Liver (tissue), 3 donors: ENCODE measurements at regions not wholly inside any gene's neighbourhood (a gene's known extent, or its start where the extent isn't known, plus 50 kb on each side); places are given as distances from the start of the nearest gene placed in this dataset.

Source experiments
- CTCF ChIP-seq: fragments of 150-350 bp; IDR thresholded peaks from 2 replicates; pipeline ENCODE4 v1.5.1; 2017; ENCODE audit warnings: improper control_type of control experiment, low read depth, low read length; ENCODE audit not compliant: missing input control
- EGR1 ChIP-seq, 2 donors: IDR thresholded peaks; 2 replicates each; pipeline ENCODE4 v1.6.1; 2016 to 2018; ENCODE audit warnings: antibody characterized with exemption in 2 of 2, low read depth in 2 of 2
- MAX ChIP-seq: IDR thresholded peaks from 2 replicates; pipeline ENCODE4 v1.6.1; 2016; ENCODE audit warnings: antibody characterized with exemption
- REST ChIP-seq: IDR thresholded peaks from 2 replicates; pipeline ENCODE4 v1.6.1; 2016; ENCODE audit warnings: antibody characterized with exemption, mild to moderate bottlenecking
- SP1 ChIP-seq: IDR thresholded peaks from 2 replicates; pipeline ENCODE4 v1.6.1; 2018; ENCODE audit warnings: antibody characterized with exemption, mild to moderate bottlenecking
- donor health status: healthy.
- donor health status: healthy.

GRCh38 chr1:191798178-191798577, 360.1 kb upstream of the RGS18 start:
- TF ChIP-seq SP1: no peak
- TF ChIP-seq EGR1 (IDR thresholded peaks at IDR 0.05; ENCODE audit: low read depth in 2 of 2): no peak
- no peak for TF ChIP-seq CTCF
- TF ChIP-seq MAX: no peak
- no peak for TF ChIP-seq REST
